KMS-11 (cell line): ENCODE measurements at regions not wholly inside any gene's neighbourhood (a gene's known extent, or its start where the extent isn't known, plus 50 kb on each side); places are given as distances from the start of the nearest gene placed in this dataset.

ENCODE experiments used
- H2AFZ ChIP-seq: fragments of 200-600 bp; sonication (generic); 2 replicates; pipeline ENCODE4 v1.6.1; 2016; ENCODE audit warnings: antibody characterized with exemption, mixed run types, low read depth
- H3K27ac ChIP-seq: fragments of 200-600 bp; sonication (generic); 2 replicates; pipeline ENCODE4 v1.6.1; 2016; ENCODE audit warnings: mild to moderate bottlenecking, mixed run types
- H3K27me3 ChIP-seq: fragments of 200-600 bp; sonication (generic); 2 replicates; pipeline ENCODE4 v1.6.1; 2017; ENCODE audit warnings: mild to moderate bottlenecking, low read depth, mixed run types, moderate library complexity; ENCODE audit not compliant: insufficient read depth
- H3K36me3 ChIP-seq: fragments of 200-600 bp; sonication (generic); 2 replicates; pipeline ENCODE4 v1.6.1; 2017; ENCODE audit warnings: mild to moderate bottlenecking, mixed run types; ENCODE audit not compliant: insufficient read depth
- H3K4me1 ChIP-seq: fragments of 200-600 bp; sonication (generic); 2 replicates; pipeline ENCODE4 v1.6.1; 2016; ENCODE audit warnings: mild to moderate bottlenecking, low read depth, mixed run types; ENCODE audit not compliant: poor library complexity, severe bottlenecking
- H3K4me2 ChIP-seq: fragments of 200-600 bp; sonication (generic); 2 replicates; pipeline ENCODE4 v1.7.0; 2016; ENCODE audit warnings: mild to moderate bottlenecking, mixed run types
- H3K4me3 ChIP-seq: fragments of 200-600 bp; sonication (generic); IDR thresholded peaks from 2 replicates; pipeline ENCODE4 v1.6.1; 2017; ENCODE audit warnings: low read depth, low read length, mixed read lengths; ENCODE audit not compliant: insufficient read depth
- H3K79me2 ChIP-seq: fragments of 200-600 bp; sonication (generic); 2 replicates; pipeline ENCODE4 v1.6.1; 2016; ENCODE audit warnings: low read depth, mixed run types; ENCODE audit not compliant: insufficient read depth
- H3K9ac ChIP-seq: fragments of 200-600 bp; sonication (generic); 2 replicates; pipeline ENCODE4 v1.6.1; 2016; ENCODE audit warnings: mild to moderate bottlenecking, mixed run types
- H4K20me1 ChIP-seq: fragments of 200-600 bp; sonication (generic); 2 replicates; pipeline ENCODE4 v1.6.1; 2016; ENCODE audit warnings: mild to moderate bottlenecking, mixed run types; ENCODE audit not compliant: insufficient read depth
- CTCF ChIP-seq: fragments of 200-600 bp; sonication (generic); conservative IDR thresholded peaks from 2 replicates; pipeline ENCODE4 v1.6.1; 2017; ENCODE audit warnings: low read depth, mild to moderate bottlenecking, antibody characterized with exemption, low read length, moderate library complexity, mixed read lengths

GRCh38 chr12:127419111-127419510 lies 847.9 kb upstream of the TMEM132C start:
- no peak overlapping the region for H3K27ac ChIP-seq
- H3K27me3 ChIP-seq = no peaks in the 10 kb centered on the region
- H3K79me2 ChIP-seq = no peaks in the 10 kb centered on the region
- H3K4me1 ChIP-seq = no peaks in the 10 kb centered on the region
- TF ChIP-seq CTCF = no peak
- no peaks in the 10 kb centered on the region for H4K20me1 ChIP-seq
- H3K4me2 ChIP-seq = no peak overlapping the region
- no peak overlapping the region for H3K9ac ChIP-seq
- H3K4me3 ChIP-seq = no peak overlapping the region
- H3K36me3 ChIP-seq = no peaks in the 10 kb centered on the region
- no peak overlapping the region for H2AFZ ChIP-seq

GRCh38 chr12:127421614-127422013 lies 845.4 kb upstream of the TMEM132C start:
- no peak overlapping the region for H3K9ac ChIP-seq
- no peaks in the 10 kb centered on the region for H3K27me3 ChIP-seq
- H3K4me1 ChIP-seq = no peaks in the 10 kb centered on the region
- no peaks in the 10 kb centered on the region for H3K79me2 ChIP-seq
- no peak for TF ChIP-seq CTCF
- no peak overlapping the region for H2AFZ ChIP-seq
- H3K4me3 ChIP-seq = no peak overlapping the region
- no peak overlapping the region for H3K4me2 ChIP-seq
- no peaks in the 10 kb centered on the region for H4K20me1 ChIP-seq
- H3K36me3 ChIP-seq = no peaks in the 10 kb centered on the region
- H3K27ac ChIP-seq = no peak overlapping the region

- H2AFZ ChIP-seq = no peak overlapping the region
- no peak for TF ChIP-seq CTCF
- no peaks in the 10 kb centered on the region for H3K36me3 ChIP-seq
- no peak overlapping the region for H3K27ac ChIP-seq
- no peaks in the 10 kb centered on the region for H3K27me3 ChIP-seq
- no peak overlapping the region for H3K4me3 ChIP-seq
- no peak overlapping the region for H3K4me2 ChIP-seq
- no peak overlapping the region for H3K9ac ChIP-seq
- no peaks in the 10 kb centered on the region for H3K4me1 ChIP-seq
- no peaks in the 10 kb centered on the region for H4K20me1 ChIP-seq
- no peaks in the 10 kb centered on the region for H3K79me2 ChIP-seq
These were observed 843.9 kb upstream of the TMEM132C start for GRCh38 chr12:127422935-127423566.

- Histone ChIP-seq H3K27ac (no peak overlapping the region), H3K4me2 (no peak overlapping the region), H2AFZ (no peak overlapping the region), H3K4me3 (no peak overlapping the region), H3K79me2 (no peaks in the 10 kb centered on the region), H3K36me3 (no peaks in the 10 kb centered on the region), H3K4me1 (no peaks in the 10 kb centered on the region), H3K27me3 (no peaks in the 10 kb centered on the region), H3K9ac (no peak overlapping the region), H4K20me1 (no peaks in the 10 kb centered on the region)
- TF ChIP-seq CTCF = no peak
These were observed 841.5 kb upstream of the TMEM132C start for GRCh38 chr12:127425474-127425873.
